ENCODE measurements at regions not wholly inside any gene's neighbourhood (a gene's known extent, or its start where the extent isn't known, plus 50 kb on each side); places are given as distances from the start of the nearest gene placed in this dataset.

DNA sequence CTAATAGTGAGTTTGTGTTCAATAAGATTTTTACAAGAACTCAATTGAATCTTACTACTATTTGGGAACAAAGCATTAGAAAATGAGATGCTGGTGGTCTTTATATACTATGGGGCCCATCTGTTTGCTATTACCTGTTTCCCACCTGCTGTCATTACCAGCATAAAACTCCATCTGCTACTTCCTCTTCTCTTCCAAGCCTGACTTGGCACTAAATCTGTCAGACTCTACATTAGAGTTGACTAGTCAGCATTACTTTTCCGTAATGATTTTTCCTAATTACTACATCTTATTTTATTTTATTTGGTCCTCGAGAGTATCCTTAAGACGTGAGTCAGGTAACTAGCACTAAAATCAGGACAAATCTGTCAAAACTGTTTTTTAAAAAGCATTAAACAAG is 68.1 kb upstream of the KRR1 start:
- no peak for TF ChIP-seq CTCF (conservative IDR thresholded peaks at IDR 0.05 in 1 of 2, IDR thresholded peaks at IDR 0.05 in 1 of 2; ENCODE audit: low read depth in 1 of 2, low read length in 2 of 2)
- TF ChIP-seq EZH2 (IDR thresholded peaks at IDR 0.05; ENCODE audit: low read length, missing control alignments), result no peak
